Lower leg skin (tissue), 4 donors: ENCODE measurements at regions not wholly inside any gene's neighbourhood (a gene's known extent, or its start where the extent isn't known, plus 50 kb on each side); places are given as distances from the start of the nearest gene placed in this dataset.

Source experiments
- DNase-seq, 2 donors: peaks; one replicate each; pipeline ENCODE4 v3.0.0-alpha.2; 2019; ENCODE audit warnings: low spot score in 2 of 2
- H3K4me3 ChIP-seq: fragments of 200-600 bp; sonication (generic); 2 replicates; pipeline ENCODE4 v1.5.1; 2017; ENCODE audit warnings: mild to moderate bottlenecking, low read depth; ENCODE audit not compliant: poor library complexity, severe bottlenecking
- POLR2A ChIP-seq, 2 donors: fragments of 450-650 bp; IDR thresholded peaks; one replicate each; pipeline ENCODE4 v1.6.1; 2016 to 2017; ENCODE audit warnings: antibody characterized with exemption in 2 of 2, mild to moderate bottlenecking in 1 of 2, moderate library complexity in 1 of 2
- WGBS, 2 donors: methylation state at CpG; one replicate each; pipeline ENCODE4 v1.1.5; 2018; 5-methylcytosine and 5-hydroxymethylcytosine counted together
- intact Hi-C: fragments of 100-400 bp; cut with DNase I; formaldehyde crosslinking; loops from one replicate; pipeline ENCODE4 v1.15.0; 2023; ENCODE audit warnings: low total_unique reads
- TF ChIP-seq, protein P1 (sequence below), 3 donors: fragments of 450-650 bp; IDR thresholded peaks; one replicate each; pipeline ENCODE4 v1.5.1; 2016; ENCODE audit warnings: antibody characterized with exemption in 3 of 3, mild to moderate bottlenecking in 3 of 3, moderate library complexity in 2 of 3

- TF ChIP-seq POLR2A (IDR thresholded peaks at IDR 0.05), result no peak
- TF ChIP-seq, protein P1, sequence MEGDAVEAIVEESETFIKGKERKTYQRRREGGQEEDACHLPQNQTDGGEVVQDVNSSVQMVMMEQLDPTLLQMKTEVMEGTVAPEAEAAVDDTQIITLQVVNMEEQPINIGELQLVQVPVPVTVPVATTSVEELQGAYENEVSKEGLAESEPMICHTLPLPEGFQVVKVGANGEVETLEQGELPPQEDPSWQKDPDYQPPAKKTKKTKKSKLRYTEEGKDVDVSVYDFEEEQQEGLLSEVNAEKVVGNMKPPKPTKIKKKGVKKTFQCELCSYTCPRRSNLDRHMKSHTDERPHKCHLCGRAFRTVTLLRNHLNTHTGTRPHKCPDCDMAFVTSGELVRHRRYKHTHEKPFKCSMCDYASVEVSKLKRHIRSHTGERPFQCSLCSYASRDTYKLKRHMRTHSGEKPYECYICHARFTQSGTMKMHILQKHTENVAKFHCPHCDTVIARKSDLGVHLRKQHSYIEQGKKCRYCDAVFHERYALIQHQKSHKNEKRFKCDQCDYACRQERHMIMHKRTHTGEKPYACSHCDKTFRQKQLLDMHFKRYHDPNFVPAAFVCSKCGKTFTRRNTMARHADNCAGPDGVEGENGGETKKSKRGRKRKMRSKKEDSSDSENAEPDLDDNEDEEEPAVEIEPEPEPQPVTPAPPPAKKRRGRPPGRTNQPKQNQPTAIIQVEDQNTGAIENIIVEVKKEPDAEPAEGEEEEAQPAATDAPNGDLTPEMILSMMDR (IDR thresholded peaks at IDR 0.05), result no peak
- no peak for DNase-seq
- WGBS, 2 donors, result 96% methylated on average over 2 of the region's 2 CpGs
- intact Hi-C loops, result no loop called here
- no peak overlapping the region for H3K4me3 ChIP-seq
Observed at GRCh38 chr1:198878566-198878965, 239.7 kb downstream of the PTPRC start.

DNA sequence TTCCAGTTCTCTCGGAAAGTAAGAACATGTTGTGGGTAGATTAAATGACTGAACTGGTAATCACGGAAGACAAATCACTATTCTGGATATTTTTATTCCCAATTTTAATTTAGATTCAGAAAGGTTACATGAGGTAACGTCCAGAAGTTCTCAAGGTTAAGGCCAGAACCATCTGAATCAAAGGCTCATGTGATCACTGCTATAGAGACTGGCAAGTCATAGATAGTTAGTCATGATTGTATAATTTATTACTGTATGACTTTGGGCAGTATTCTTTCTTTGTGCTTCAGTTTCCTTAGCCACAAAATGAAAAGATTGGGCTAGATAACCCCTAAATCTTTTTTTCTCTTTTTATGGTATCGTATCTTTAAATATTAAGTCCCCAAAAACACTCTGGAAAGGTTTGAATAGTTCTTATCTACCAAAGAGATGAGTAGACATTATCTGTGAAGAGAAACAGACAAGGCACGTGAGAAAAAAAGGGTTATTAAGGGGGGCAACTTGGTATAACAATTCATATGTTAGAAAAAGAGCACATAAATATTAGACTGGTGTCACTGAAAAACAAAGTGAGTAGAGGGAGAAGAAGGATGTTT lies 241.0 kb downstream of the PTPRC start:
- no peak overlapping the region for H3K4me3 ChIP-seq
- TF ChIP-seq, protein P1 (IDR thresholded peaks at IDR 0.05), result no peak
- no peak for TF ChIP-seq POLR2A (IDR thresholded peaks at IDR 0.05)
- DNase-seq, result no peak
- WGBS, 2 donors, result 76 to 88% methylated on average over 5 of the region's 5 CpGs
- intact Hi-C loops, result no loop called here

- TF ChIP-seq, protein P1 (IDR thresholded peaks at IDR 0.05), result no peak
- no peak for TF ChIP-seq POLR2A (IDR thresholded peaks at IDR 0.05)
- 96 to 100% methylated on average over 2 of the region's 2 CpGs for WGBS, 2 donors
- no peak overlapping the region for H3K4me3 ChIP-seq
- intact Hi-C loops, result no loop called here
- DNase-seq, result no peak
Observed at GRCh38 chr1:198880397-198880796, 241.6 kb downstream of the PTPRC start.

GRCh38 chr1:198880818-198881597 lies 242.2 kb downstream of the PTPRC start:
- 90 to 92% methylated on average over 4 of the region's 4 CpGs for WGBS, 2 donors
- no peak overlapping the region for H3K4me3 ChIP-seq
- no peak for TF ChIP-seq POLR2A (IDR thresholded peaks at IDR 0.05)
- TF ChIP-seq, protein P1 (IDR thresholded peaks at IDR 0.05), result no peak
- intact Hi-C loops, result no loop called here
- DNase-seq, result no peak

DNA sequence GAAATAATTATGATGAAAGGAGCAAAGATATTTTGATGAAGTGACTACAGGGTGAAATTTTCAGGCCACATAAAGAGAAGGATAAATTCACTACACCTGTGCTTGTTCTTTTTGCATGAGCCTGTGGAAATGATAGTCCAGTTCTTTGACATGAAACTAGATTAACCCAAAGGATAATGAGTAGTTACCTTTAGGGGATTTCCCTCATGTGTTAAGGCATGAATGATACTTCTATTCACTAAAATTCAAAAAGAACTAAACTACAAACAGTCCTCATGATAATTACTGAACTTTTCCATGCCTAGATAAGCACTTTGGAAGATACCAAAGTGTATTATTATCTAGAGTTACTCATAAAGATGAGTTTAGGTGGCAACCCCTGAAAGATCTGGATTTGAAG lies 244.3 kb downstream of the PTPRC start:
- intact Hi-C loops, result no loop called here
- TF ChIP-seq, protein P1 (IDR thresholded peaks at IDR 0.05), result no peak
- TF ChIP-seq POLR2A (IDR thresholded peaks at IDR 0.05), result no peak
- no peak overlapping the region for H3K4me3 ChIP-seq
- no peak for DNase-seq
